Stimulated activated CD4-positive, alpha-beta T cell treated with anti-CD3 and anti-CD28 coated beads, Interleukin-12 subunit alpha, Interleukin-12 subunit beta, amount 100 ng/mL, for 48 hours (primary cell): ENCODE measurements at regions not wholly inside any gene's neighbourhood (a gene's known extent, or its start where the extent isn't known, plus 50 kb on each side); places are given as distances from the start of the nearest gene placed in this dataset.
"Not testable (repeated sequence)": the region's sequence is repeated elsewhere in the genome, so short reads cannot be mapped to it uniquely, and the experiment has no call there.

Source experiments
- DNase-seq, 3 donors: peaks; one replicate each; pipeline ENCODE4 v3.0.0-alpha.2; 2020; ENCODE audit warnings: low read depth in 2 of 3, low spot score in 1 of 3

DNA sequence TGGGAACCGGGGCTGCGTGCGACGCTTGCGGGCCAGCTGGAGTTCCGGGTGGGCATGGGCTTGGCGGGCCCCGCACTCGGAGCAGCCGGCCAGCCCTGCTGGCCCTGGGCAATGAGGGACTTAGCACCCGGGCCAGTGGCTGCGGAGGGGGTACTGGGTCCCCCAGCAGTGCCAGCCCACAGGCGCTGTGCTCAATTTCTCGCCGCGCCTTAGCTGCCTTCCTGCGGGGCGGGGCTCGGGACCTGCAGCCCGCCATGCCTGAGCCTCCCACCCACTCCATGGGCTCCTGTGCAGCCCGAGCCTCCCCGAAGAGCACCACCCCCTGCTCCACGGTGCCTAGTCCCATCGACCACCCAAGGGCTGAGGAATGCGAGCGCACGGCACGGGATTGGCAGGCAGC is 63.8 kb downstream of the PLXNA1 start:
- not testable (repeated sequence) for DNase-seq

DNA sequence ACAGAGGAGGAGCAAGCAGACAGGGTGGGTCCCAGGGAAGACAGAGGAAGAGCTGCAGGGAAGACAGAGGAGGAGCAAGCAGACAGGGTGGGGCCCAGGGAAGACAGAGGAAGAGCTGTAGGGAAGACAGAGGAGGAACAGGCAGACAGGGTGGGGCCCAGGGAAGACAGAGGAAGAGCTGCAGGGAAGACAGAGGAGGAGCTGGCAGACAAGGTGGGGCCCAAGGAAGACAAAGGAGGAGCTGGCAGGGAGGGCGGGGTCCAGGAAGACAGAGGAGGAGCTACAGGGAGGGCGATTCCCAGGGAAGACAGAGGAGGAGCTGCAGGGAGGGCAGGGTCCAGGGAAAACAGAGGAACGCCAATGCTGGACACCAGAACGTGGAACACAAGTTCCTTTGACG is 66.5 kb downstream of the PLXNA1 start:
- DNase-seq: no peak

DNA sequence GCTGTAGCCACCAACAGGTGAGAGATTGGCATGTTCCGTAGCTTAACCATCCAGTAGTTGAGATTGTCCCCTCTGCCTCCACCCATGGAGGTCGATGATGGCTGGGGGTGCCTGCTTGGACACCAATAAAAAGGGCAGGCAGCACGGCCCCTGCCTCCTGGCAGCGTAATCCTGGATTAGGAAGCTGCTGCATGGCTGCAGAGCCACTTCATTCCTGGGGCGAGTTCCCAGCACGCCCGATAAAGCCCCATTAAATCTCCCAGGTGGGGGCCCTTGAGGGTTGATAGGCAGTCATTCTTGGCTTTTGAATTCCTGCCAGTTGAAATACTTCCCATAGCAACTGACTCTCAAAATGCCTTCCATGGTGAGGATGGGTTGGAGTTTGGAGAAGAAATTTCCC is 67.8 kb downstream of the PLXNA1 start:
- no peak for DNase-seq

DNA sequence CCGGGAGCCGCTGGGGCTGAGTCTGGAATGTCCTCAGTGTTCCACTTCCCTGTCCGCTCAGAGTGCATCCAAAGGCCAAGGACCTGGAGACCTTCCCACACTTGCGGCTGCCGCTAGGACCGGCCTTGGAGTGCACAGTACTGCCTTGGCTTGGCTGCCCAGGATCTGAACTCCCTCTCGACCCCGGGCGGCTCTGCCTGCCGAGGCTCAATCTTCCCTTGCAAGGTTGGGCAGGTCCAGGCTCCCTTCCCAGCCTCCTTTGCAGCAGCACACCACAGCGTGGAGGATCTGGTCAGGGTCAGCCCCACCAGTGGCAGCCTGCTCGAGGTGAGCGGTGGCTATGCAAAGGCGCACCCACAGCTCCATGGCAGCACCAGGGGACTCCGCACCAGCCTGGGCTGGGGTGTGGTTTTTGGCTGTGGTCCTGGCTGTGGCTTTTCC is 69.2 kb downstream of the PLXNA1 start:
- DNase-seq: no peak

DNA sequence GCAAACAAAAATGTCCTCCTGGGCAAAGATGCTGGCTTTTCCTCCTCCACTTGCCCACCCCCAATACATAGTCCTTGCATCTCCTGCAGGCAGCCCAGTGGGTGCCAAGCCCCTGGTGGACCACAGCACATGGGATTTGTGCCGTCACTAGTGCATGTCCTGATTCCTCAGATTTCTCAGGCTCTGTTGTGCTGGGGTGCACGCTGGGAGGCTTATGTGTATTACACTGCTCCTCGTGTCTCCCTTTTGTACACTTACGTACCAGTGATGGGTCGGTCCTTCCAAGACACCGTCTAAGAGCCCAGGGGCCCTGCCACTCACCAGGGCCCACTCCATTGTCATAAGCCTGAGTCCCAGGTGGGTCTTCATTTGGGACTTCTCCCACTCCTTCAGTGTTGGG is 70.1 kb downstream of the PLXNA1 start:
- DNase-seq: no peak

DNA sequence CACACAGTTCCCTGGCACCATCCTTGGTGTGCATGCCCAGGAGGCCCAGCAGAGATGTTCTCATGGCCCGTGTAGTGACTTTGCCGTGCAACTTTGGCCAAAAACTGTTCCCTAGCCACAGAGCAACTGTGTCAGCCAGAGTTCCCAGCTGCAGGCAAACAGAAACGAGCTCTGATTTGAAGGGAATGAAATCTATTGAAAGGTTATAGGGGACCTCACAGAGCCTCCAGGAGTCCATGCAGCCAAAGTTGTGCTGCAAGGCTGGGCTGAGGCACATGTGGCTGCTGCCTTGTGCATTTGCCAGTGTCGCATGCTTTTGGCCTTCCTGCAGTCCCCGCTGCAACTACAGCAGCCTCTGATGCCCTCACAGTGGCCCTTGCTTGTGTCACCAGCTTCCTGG is 70.5 kb downstream of the PLXNA1 start:
- DNase-seq: no peak

DNA sequence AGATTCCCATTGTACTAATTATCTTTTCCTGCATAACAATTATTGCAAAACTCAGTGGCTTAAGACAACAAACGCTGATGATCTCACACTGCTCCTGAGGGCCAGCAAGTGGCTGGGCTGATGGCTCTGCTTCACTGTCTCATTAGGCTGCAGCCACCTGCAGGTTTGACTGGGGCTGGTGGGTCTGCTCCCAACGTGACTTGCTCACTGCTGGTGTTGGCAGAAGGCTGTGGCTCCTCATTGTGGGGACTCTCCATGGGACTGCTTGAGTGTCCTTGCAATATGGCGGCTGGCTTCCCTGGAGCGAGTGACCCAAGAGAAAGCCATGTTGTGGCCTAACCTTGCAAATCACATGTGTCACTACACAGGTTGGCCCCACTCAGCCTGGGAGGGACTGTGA is 71.1 kb downstream of the PLXNA1 start:
- DNase-seq: no peak

DNA sequence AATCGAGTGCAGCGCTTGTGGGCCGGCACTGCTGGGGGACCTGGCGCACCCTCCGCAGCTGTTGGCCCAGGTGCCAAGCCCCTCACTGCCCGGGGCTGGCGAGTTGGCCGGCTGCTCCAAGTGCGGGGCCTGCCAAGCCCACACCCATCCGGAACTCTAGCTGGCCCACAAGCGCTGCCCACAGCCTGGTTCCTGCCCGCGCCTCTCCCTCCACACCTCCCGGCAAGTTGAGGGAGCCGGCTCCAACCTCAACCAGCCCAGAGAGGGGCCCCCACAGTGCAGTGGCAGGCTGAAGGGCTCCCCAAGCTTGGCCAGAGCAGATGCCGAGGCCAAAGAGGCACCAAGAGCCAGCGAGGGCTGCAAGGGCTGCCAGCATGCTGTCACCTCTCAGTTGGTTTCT is 73.4 kb downstream of the PLXNA1 start:
- DNase-seq: no peak

DNA sequence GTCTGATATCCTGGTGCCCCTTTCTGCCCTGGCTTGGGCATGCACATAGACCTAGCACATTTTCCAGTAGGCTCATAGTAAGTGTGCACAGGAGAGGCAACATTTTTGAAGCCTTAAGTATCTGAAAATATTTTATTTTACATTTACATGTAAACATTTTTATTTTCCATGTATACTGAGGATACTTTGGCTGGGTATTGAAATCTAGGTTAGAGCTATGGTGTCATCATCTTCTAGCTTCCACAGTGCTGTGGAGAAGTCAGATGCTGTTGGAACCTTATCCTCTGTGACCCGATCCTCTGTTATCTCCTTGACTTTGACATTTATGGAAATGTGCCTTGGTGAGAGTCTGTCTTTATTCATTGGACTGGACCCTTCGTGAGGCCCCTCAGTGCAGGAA is 74.1 kb downstream of the PLXNA1 start:
- no peak for DNase-seq

DNA sequence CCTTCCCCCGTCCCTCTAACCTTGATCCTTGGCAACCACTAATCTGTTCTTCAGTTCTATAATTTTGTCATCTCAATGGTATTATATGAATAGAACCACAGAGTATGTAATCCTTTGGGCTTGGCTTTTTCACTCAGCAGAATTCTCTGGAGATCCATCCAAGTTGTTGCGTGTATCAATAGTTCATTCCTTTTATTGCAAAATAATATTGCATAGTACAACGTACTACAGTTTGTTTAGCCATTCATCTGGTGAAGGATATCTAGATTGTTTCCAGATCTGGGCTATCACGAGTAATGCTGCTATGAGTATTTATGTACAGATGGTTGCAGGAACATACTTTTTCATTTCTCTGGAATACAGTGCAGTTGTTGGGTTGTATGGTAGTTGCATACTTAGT is 76.2 kb downstream of the PLXNA1 start:
- DNase-seq: no peak

DNA sequence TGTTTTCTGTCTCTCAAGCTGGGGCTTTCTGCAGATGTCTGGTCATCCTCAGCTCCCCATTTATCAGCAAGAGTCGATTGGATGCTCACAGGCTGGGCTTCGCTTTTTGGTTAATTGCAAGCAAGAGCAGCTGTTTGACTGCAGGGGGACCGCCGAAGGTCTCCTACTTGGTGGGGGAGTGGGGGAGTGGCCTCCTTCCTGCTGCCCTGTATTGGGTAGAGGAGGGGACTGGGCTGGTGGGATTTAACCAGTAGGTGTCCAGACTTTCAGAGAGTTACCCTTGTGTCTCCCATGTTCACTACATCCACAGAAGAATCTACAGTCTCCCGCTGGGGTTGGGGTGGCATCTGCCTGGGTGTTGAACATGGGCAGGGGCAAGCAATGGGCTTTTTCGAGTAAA is 78.7 kb downstream of the PLXNA1 start:
- DNase-seq: no peak

DNA sequence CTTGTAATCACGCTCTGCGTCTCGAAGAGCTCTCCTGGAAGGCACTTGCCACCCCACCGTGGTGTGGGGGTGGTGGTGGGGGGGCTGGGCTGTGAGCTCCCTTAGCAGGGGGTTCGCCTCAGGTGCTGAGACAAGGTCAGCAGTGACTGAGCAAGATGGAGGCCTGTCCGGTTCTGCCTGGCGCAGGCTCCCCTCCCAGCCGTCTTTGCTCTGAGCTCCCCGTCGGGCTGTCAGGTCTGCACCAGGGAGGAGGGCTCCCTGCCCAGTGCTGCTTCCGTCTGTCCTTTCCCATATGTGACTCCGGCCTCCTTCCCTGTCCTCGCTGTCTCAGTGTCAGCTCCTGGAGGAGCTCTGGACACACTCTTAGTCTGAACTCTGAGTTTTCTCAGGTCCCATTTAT is 80.0 kb downstream of the PLXNA1 start:
- DNase-seq: no peak

DNA sequence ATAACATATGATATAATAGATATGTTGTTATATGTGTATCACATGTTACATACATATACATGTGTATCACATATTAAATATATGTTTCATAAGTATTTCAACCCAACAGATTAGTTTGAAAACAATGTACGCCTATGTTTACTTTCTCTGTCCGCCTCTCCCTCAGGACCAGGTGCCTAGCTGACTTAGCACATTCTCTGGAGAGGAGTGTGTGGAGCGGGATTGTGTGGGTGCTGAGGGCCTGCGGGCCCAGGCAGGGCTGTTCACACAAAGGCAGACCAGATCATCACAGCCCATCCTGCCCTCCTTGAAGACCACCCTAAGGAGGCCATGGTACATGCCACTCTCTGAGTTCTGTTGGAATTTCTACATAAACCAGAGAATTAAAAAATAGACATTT is 81.0 kb downstream of the PLXNA1 start:
- no peak for DNase-seq

DNA sequence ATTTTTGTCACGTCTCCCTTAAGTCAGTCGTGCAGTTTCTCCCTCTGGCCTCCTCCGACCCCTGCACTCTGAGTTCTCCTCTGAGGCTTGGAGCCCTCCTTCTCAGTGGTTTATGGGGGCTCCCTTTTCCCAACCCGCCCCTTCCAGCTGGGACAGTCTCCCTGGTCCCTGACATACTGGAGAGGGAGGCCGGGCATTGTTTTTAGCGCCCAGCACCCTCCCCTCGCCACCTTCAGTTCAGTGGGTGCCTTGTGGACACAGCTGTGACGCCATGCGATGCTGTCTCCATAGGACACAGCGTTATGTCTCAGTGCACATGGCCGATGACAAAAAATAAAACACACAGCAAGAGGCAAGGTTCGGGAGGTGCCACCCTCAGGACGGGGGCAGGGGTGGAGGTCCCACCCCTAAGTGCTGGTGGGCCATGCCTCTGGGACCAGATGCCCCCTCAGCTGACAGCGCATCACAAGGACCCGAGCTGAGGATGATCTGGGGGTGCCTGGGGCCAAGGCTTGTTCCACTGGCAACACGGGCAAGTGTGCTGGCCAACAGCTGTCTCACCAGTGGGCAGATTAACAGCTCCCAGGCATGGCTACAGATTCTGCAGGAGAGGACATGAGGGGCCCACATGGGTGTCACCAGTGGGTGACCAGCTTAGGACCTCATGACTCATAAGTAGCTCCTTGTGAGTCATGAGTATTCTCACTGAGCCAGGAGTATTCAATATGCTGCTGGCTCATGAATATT is 81.6 kb downstream of the PLXNA1 start:
- no peak for DNase-seq

DNA sequence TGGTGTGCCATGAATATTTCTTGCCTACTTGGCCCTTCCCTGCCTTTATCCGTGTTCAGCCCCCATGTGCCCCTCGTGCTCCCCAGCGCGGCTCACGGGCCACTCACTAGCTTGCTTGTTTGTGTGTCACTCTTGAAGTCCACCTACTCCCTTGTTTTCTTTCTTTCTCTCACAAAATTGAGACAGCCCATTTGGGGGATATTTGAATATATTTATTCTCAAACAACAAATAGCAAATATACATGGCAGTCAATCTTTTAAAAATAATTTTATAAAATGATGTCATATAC is 82.2 kb downstream of the PLXNA1 start:
- no peak for DNase-seq

DNA sequence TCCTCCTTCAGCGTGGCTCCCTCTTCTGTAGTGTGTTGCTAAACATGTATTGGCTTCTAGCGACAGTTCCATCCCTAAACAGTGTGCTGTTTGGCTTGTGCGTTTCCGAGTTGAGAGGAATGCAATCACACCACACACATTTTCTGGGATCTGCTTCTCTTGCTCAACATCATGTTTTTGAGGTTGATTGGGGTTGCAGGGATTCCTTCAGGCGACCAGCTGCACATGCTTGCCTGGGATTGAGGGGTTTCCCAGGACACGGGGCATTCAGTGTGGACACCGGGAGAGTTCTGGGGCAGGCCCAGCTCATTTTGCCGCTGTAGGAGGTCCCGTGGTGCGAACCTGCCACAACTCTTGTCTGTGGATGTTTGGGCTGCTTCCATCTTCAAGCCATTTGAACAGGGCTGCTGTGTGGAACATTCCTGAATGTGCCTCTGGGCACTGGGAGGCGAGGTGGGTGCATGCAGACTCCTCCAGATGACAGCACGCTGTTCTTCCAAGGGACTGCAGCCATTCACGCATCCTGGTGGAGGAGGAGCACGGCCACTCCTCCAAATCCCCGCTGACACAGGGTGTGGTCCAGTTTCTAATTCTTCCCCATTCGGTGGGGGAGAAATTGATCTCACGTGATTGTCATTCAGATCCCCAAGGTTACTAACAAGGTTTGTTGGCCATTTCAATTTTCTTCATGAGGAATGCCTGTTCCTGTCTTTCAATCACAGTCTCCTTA is 82.8 kb downstream of the PLXNA1 start:
- no peak for DNase-seq

DNA sequence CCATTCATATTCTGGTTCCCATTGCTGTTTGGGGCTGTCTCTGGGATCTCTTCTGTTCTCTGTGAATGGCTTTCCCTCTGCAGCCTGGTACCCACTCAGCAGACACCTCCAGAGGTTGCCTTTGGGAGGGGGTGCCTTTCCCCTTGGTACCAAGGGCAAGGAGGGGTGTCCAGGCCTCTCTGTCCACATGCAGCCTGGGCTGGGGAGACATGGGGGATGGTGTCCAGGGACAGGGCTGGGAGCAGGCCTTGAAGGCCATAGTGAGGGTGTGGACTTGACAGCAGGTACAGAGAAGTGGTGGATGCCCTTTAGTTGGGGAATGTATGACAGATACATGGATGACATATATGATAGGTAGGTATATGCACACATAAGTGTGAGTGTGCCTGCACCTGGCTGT is 83.7 kb downstream of the PLXNA1 start:
- no peak for DNase-seq

DNA sequence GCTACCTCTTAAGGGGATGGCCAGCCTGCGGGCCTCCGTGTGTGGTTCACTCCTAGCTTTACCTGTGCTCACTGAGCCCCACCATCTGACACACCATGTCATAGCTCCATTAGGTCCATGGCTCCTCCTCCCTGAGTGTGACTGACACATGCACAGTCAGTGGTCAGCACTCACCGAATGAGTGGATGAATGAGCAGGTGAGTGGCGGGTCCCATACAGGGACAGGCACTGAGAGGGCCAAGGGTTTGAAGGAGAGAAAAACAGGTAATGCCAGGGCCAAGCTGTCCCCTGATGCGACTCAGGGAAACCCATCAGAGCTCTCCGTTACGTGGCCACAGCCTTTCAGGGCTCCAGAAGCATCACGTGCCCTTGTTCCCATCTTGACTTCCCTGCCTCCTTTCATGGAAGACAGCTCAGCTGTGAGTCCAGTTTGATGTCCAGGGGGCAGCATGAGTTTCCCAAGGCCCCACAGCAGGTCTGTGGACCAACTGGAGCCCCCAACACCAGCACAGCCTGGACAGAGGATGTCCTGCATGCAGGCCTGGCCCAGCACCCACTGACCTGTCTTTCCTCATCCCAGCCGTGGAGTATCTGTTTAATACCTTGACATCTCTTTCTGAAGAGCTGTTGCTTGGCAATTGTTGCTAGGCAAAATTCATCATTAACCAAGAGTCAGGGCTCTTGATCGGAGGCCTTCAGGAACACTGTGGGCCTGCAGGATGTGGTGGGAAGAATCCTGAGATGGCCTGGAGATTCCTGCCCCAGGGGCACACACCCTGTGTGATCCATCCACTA is 84.4 kb downstream of the PLXNA1 start:
- DNase-seq: no peak

DNA sequence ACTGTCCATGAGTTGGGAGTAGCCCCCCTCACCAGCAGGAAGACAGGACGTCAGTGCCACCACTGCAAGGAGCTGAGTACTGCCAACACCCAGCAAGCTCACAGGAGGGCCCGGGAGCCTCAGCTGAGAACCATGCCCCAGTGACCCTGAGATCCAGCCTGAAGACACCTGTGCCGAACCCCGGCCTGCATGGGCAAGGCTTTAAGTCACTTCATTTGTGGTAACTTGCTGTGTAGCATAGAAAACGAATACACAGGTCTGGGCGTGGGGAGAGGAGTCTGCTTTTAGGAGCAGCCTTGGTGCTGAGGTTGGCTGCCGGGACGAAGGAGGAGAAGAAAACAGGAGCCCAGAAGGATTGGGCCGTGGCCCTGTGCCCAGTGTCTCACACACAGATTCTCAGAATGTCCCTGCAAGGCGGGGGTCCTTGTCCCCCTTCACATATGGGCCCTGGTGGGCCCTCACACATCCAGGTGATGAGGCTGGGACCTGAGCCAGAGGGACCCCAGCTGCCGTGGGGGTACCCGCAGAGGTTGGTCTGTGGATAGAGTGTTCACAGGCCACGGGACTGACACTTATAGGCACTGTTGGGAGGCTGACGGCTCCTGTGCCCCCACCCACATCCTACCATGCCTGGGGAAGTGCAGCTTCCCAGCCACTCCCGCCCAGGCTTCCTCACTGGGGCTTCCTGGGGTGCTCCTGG is 85.3 kb downstream of the PLXNA1 start:
- no peak for DNase-seq

DNA sequence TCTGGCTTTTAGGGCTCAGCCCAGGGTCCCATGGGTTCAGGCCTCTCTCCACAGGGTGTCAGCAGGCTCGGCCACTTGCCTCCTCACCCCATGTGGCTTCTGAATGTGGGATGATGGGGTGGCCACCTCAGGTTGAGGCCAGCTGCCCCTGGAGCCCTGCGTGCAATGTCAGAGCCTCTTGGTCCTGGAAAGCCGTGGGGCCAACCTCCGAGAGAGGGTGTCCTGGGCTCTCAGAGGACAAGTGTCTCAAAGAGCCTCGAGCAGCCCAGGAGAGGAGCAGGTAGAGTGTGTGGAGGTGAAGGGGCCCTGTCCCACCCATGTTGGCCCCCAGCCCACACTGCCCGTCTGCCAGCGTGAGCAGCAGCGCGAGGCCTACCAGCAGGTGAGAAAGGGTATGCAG is 86.0 kb downstream of the PLXNA1 start:
- no peak for DNase-seq

DNA sequence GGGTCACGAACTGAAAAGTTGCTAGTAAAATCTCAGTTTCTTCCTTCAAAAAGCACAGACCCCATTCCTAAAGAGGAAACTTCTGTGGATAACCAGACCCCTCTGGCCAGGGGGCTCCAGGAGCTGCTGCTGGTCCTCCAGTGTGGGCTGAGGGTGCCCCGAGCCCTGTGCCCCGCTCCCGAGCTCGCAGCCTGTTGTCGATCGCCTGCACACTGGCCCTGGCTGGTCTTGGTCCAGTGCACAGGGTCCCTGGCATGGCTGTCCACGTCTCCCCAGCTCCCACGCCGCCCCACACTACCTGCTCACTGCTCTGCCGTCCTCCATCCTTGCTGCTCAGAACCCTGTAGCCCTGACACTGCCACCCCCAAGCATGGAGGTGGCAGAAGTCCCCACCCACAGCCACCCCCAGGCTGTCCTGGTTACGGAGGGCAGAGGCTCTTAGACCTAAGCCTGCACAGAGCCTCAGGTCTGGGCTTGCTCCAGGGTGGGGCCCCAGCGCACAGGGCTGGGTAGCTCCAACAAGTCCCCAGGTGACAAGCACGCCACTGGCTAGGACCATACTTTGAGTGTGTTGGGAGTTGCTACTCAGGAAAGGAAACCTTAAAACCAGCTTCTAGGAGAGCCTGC is 87.0 kb downstream of the PLXNA1 start:
- no peak for DNase-seq
